ENCODE measurements at regions not wholly inside any gene's neighbourhood (a gene's known extent, or its start where the extent isn't known, plus 50 kb on each side); places are given as distances from the start of the nearest gene placed in this dataset.

GRCh38 chr7:132066761-132067171, 509.5 kb downstream of the PLXNA4 start:
- TF ChIP-seq CTCF (IDR thresholded peaks at IDR 0.05; ENCODE audit: insufficient read depth, low read length) (no peak), POLR2AphosphoS5 (IDR thresholded peaks at IDR 0.05; ENCODE audit: low read depth) (no peak), REST (IDR thresholded peaks at IDR 0.05; ENCODE audit: insufficient replicate concordance, low read depth) (no peak), GABPA (IDR thresholded peaks at IDR 0.05; ENCODE audit: low read depth) (no peak), SPI1 (IDR thresholded peaks at IDR 0.05; ENCODE audit: borderline replicate concordance, low read depth) (no peak)
